GM18507 (cell line): ENCODE measurements at regions not wholly inside any gene's neighbourhood (a gene's known extent, or its start where the extent isn't known, plus 50 kb on each side); places are given as distances from the start of the nearest gene placed in this dataset.
"Not testable (repeated sequence)": the region's sequence is repeated elsewhere in the genome, so short reads cannot be mapped to it uniquely, and the experiment has no call there.

Source experiments
- DNase-seq: peaks from one replicate; pipeline ENCODE4 v3.0.0; 2011; ENCODE audit warnings: low read depth; ENCODE audit not compliant: insufficient read length; ENCODE audit errors: extremely low spot score
- FAIRE-seq: peaks from 2 replicates; lab custom pipeline; 2011; peaks lifted over from hg19 to GRCh38; lab: Jason Lieb, UNC

DNA sequence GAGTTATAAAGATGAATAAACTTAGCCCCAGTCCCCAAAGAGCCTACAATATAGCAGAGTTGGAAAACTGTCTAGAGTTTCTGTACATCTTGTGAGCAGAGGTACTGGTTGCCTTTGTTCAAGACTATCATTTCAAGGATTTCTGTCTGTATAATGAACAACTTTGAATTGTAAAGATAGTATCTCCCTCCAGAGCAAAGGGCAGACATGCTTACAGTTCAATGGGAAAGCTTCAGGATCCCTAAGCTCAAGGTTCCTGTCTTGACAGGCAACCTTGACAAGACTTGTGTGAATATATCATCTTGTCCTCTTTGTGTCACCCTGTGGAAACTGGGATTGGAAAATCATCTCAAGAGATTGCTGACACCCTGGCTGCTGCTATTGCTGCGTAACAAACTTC, 242.8 kb upstream of the VLDLR start:
- FAIRE-seq, result no peak
- DNase-seq, result no peak

DNA sequence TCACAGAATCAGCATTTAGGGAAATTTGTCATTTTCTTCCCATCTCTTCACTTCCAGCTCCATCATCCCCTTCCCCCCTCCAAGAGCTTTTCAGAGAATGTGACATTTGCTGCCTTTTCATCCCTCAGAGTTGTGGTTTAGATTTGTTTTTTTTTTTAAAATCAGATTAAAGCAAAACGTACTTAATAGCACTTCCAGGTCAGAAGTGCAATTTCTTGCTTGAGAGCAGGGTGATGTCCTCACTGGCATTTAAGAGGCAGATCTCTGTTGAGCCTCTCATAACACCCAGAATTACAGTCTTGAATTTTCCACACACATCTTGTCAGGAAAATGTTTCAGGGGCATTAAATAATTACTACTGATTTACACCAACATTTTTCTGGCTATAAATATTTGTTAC, 236.8 kb upstream of the VLDLR start:
- FAIRE-seq (no peak), DNase-seq (no peak)

DNA sequence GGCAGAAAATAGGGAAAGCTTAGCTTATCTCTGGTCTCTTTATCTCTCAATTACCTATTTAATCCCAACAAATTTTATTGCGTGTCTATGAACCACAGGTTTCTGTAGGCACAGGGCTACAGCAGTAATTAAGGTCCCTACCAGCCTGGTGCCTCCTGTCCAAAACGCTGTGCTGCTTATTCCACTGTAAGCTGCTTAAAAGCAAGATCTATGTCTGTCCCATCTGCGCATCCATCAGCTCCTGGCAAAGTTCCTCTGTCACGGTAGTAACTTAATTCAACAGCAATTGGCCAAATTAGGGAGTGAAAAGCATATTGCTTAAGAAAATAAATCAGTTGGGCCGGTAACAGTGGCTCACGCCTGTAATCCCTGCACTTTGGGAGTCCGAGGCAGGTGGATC, 235.8 kb upstream of the VLDLR start:
- DNase-seq (no peak), FAIRE-seq (no peak)

- FAIRE-seq (no peak), DNase-seq (no peak)
These were observed 235.0 kb upstream of the VLDLR start for GRCh38 chr9:2386566-2386965.

DNA sequence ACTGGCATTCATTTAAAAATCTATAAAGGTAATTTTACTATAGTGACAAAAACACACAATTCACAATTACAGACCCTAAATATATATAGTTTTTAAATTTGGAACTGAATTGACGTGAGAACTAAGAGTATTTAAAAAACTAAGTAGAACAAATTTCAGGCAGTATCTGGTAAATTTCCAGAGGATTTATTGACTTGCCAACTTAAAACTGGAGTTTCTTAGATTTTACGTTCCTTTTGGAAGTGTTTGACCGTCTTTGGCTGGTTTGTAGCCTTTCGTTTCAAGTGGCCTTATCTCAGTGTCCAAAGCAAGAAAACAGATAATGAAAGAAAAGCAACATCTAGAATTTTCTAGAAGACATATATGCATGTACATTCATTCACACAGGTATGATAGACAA, 234.4 kb upstream of the VLDLR start:
- DNase-seq (no peak), FAIRE-seq (no peak)

- FAIRE-seq, result no peak
- no peak for DNase-seq
These were observed 232.2 kb upstream of the VLDLR start for GRCh38 chr9:2389404-2389803.

- FAIRE-seq, result no peak
- DNase-seq, result no peak
These were observed 231.6 kb upstream of the VLDLR start for GRCh38 chr9:2390028-2390427.

GRCh38 chr9:2391509-2392132, 230.0 kb upstream of the VLDLR start:
- not testable (repeated sequence) for DNase-seq, FAIRE-seq

- not testable (repeated sequence) for FAIRE-seq, DNase-seq
These were observed 227.4 kb upstream of the VLDLR start for GRCh38 chr9:2394087-2394741.

DNA sequence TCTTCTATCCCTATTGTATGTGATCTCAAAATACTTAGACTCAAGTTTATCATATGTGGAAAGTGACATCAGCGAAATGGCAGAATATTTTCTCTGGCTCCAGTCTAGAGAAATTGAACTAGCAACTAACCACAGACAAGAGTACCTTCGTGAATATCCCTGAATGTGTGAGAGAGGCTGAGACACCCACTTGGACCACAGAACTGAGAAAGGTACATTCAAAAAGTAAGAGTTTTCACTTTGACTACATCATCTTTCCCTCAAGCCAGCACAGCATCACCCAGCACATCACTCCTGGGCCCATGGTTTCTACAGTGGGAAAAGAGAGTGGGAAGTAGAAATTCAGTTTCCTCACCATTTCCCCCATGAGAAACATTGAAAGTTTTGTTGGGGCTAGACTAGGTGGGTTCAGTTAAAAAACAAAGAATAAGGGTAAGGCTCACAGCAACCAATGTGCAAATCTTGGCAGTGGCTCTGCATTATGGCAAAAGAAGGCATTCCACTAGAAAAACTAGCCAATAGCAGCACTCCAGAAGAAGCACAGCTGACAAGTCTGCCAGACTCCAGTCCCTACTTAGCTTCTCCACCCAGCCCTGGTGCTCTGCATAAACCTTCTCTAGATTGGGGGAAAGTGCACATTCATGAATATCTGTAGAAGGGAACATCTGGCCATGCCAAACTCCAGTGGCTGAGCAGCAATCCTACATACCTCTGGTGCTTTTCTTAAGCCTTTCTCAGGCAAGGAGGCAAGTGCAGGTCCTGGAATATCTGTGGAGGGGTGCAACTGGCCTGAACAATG, 225.6 kb upstream of the VLDLR start:
- DNase-seq (no peak), FAIRE-seq (no peak)

GRCh38 chr9:2396622-2397285, 224.8 kb upstream of the VLDLR start:
- no peak for DNase-seq
- no peak for FAIRE-seq

DNA sequence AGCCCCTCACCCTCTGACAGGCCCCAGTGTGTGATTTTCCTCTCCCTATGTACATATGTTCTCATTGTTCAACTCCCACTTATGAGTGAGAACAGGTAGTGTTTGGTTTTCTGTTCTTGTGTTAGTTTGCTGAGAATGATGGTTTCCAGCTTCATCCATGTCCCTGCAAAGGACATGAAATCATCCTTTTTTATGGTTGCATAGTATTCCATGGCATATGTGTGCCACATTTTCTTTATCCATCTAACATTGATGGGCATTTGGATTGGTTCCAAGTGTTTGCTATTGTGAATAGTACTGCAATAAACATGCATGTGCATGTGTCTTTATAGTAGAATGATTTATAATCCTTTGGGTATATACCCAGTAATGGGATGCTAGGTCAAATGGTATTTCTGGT, 223.7 kb upstream of the VLDLR start:
- not testable (repeated sequence) for FAIRE-seq, DNase-seq

DNA sequence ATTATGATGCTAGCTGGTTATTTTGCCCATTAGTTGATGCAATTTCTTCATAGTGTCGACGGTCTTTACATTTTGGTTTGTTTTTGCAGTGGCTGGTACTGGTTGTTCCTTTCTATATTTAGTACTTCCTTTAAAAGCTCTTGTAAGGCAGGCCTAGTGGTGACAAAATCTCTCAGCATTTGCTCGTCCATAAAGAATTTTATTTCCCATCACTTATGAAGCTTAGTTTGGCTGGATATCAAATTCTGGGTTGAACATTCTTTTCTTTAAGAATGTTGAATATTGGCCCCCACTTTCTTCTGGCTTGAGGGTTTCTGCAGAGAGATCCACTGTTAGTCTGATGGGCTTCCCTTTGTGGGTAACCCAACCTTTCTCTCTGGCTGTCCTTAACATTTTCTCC, 219.8 kb upstream of the VLDLR start:
- DNase-seq, FAIRE-seq: not testable (repeated sequence)

- FAIRE-seq, result no peak
- no peak for DNase-seq
These were observed 217.9 kb upstream of the VLDLR start for GRCh38 chr9:2403701-2404100.

DNA sequence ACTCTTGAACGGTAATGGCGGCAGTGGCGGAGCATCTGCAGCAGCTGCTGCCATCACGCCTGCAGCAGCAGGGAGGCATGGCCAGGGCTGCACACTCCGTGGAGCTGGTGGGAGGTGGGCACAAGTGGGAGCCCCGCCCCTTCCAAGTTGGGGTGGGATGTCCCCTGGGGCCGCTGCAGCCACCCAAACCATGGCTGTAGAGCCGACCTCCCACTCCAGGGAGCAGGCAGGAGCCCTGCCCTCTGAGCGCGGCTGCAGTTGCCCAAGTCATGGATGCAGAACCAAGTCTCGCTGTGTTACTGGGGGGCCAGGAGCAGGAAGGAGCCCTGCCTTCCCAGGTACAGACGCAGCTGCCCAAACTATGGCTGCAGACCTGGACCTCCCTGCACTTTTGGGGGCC, 215.3 kb upstream of the VLDLR start:
- FAIRE-seq (no peak), DNase-seq (no peak)

DNA sequence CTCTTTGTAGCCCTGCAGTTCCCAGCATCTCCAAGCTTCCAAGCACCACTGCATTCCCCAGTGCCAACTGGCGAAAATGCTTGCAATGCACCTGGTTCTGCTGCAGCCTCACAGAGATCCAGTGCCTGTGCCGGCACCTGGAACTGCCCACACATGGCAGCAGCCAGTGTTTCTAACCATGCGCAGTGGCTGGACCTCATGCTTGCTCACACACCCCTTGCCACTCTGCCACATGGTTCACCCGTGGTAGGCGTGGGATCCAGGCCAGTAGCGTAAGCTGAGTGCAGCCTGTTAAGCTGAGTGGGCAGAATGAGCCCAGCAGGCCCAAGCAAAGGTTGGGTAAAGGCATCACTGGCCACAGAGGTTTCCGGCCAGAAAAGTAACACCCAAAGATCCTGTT, 214.1 kb upstream of the VLDLR start:
- no peak for DNase-seq
- no peak for FAIRE-seq

- DNase-seq, result no peak
- no peak for FAIRE-seq
These were observed 209.9 kb upstream of the VLDLR start for GRCh38 chr9:2411459-2412215.

- DNase-seq, result no peak
These were observed 208.3 kb upstream of the VLDLR start for GRCh38 chr9:2413160-2413805.

DNA sequence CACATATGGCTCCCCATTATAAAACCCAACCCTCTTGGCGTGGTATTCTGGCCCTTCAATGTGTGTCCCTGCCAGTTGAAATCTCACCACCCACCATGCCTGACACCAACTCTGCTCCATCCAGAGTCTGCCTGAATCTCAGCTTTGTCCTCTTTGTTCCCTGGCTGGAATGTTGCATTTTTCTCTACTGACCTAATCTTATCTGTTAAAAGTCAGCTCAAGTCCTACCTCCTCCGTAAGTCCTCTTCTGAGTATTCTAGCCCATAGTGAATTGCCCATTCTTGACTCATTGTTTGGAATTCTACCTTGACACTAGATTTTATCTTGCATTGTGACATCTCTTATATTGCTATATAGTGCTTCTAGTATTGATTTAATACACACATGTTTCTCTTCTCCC, 207.1 kb upstream of the VLDLR start:
- no peak for DNase-seq
- no peak for FAIRE-seq

More at GRCh38 chr9:2413160-2413805, 208.3 kb upstream of the VLDLR start:
- FAIRE-seq, result no peak
